ENCODE measurements at regions not wholly inside any gene's neighbourhood (a gene's known extent, or its start where the extent isn't known, plus 50 kb on each side); places are given as distances from the start of the nearest gene placed in this dataset.

DNA sequence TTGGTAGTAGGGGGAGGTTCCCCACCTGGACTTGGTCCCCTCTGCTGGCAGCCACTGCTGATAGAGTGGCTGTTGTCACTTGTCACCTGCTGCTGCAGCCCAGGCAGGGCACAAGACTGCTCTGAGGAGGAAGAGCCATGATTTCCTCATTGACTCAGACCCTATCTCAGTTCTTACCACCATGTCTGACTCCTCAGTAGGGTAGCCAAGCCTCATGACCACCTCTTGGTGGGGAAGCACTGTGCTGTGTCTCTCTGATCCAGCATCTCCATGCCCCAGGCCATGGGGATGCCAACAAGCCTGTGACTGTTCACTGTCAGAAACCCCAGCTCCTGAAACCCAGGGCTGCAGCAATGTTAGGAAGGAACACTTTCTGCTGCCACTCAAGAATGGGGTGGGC is 173.0 kb downstream of the WSCD1 start (continued):
- TF ChIP-seq, protein P1, sequence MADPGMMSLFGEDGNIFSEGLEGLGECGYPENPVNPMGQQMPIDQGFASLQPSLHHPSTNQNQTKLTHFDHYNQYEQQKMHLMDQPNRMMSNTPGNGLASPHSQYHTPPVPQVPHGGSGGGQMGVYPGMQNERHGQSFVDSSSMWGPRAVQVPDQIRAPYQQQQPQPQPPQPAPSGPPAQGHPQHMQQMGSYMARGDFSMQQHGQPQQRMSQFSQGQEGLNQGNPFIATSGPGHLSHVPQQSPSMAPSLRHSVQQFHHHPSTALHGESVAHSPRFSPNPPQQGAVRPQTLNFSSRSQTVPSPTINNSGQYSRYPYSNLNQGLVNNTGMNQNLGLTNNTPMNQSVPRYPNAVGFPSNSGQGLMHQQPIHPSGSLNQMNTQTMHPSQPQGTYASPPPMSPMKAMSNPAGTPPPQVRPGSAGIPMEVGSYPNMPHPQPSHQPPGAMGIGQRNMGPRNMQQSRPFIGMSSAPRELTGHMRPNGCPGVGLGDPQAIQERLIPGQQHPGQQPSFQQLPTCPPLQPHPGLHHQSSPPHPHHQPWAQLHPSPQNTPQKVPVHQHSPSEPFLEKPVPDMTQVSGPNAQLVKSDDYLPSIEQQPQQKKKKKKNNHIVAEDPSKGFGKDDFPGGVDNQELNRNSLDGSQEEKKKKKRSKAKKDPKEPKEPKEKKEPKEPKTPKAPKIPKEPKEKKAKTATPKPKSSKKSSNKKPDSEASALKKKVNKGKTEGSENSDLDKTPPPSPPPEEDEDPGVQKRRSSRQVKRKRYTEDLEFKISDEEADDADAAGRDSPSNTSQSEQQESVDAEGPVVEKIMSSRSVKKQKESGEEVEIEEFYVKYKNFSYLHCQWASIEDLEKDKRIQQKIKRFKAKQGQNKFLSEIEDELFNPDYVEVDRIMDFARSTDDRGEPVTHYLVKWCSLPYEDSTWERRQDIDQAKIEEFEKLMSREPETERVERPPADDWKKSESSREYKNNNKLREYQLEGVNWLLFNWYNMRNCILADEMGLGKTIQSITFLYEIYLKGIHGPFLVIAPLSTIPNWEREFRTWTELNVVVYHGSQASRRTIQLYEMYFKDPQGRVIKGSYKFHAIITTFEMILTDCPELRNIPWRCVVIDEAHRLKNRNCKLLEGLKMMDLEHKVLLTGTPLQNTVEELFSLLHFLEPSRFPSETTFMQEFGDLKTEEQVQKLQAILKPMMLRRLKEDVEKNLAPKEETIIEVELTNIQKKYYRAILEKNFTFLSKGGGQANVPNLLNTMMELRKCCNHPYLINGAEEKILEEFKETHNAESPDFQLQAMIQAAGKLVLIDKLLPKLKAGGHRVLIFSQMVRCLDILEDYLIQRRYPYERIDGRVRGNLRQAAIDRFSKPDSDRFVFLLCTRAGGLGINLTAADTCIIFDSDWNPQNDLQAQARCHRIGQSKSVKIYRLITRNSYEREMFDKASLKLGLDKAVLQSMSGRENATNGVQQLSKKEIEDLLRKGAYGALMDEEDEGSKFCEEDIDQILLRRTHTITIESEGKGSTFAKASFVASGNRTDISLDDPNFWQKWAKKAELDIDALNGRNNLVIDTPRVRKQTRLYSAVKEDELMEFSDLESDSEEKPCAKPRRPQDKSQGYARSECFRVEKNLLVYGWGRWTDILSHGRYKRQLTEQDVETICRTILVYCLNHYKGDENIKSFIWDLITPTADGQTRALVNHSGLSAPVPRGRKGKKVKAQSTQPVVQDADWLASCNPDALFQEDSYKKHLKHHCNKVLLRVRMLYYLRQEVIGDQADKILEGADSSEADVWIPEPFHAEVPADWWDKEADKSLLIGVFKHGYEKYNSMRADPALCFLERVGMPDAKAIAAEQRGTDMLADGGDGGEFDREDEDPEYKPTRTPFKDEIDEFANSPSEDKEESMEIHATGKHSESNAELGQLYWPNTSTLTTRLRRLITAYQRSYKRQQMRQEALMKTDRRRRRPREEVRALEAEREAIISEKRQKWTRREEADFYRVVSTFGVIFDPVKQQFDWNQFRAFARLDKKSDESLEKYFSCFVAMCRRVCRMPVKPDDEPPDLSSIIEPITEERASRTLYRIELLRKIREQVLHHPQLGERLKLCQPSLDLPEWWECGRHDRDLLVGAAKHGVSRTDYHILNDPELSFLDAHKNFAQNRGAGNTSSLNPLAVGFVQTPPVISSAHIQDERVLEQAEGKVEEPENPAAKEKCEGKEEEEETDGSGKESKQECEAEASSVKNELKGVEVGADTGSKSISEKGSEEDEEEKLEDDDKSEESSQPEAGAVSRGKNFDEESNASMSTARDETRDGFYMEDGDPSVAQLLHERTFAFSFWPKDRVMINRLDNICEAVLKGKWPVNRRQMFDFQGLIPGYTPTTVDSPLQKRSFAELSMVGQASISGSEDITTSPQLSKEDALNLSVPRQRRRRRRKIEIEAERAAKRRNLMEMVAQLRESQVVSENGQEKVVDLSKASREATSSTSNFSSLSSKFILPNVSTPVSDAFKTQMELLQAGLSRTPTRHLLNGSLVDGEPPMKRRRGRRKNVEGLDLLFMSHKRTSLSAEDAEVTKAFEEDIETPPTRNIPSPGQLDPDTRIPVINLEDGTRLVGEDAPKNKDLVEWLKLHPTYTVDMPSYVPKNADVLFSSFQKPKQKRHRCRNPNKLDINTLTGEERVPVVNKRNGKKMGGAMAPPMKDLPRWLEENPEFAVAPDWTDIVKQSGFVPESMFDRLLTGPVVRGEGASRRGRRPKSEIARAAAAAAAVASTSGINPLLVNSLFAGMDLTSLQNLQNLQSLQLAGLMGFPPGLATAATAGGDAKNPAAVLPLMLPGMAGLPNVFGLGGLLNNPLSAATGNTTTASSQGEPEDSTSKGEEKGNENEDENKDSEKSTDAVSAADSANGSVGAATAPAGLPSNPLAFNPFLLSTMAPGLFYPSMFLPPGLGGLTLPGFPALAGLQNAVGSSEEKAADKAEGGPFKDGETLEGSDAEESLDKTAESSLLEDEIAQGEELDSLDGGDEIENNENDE (IDR thresholded peaks at IDR 0.05; ENCODE audit: insufficient replicate concordance, low read length), result no peak
- TF ChIP-seq JUND (IDR thresholded peaks at IDR 0.05; ENCODE audit: low read length) (no peak), POLR2AphosphoS5 (IDR thresholded peaks at IDR 0.05; ENCODE audit: low read depth, low read length) (no peak), KDM5A (IDR thresholded peaks at IDR 0.05; ENCODE audit: low read length) (no peak), HDAC6 (IDR thresholded peaks at IDR 0.05; ENCODE audit: low read depth, low read length) (no peak), MAX (IDR thresholded peaks at IDR 0.05) (no peak), SP4 (IDR thresholded peaks at IDR 0.05; ENCODE audit: low read length) (no peak), BCL11A (IDR thresholded peaks at IDR 0.05; ENCODE audit: low read depth in 2 of 2, low read length in 2 of 2) (no peak)

Data from H1 (cell line).